ENCODE measurements at regions not wholly inside any gene's neighbourhood (a gene's known extent, or its start where the extent isn't known, plus 50 kb on each side); places are given as distances from the start of the nearest gene placed in this dataset.

DNA sequence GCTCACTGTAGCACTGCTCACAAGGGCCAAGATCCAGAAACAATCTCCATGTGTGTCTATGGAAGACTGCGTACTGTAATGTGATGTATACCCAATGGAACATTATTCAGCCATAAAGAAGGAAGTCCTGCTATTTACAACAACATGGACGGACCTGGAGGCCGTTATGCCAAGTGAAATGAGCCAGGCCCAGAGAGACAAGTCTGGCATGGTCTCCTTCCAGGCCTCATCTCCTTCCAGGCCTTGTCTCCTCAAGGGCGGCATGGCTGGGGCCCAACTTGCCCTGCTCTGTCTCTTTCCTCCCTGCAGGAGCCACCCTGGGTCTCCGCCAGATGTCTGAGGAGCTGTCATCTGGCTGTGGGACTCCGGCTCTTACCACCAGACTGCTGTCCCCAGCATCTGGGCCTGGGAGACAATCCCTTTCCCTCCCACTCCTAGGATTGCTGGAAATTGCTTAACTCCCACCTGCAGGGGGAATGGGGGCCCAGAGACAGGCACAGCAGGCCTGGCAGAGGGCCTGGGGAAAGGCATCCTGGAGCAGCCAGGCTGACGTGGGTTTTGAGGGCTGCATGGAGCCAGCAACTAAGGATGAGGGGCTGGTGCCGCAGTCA lies 1326.6 kb downstream of the TBC1D22A start:
- no peak for DNase-seq
- intact Hi-C loops (cut with DNase I), result no loop called here
- Histone ChIP-seq H3K27me3 (no peaks in the 10 kb centered on the region), H3K27ac (no peak overlapping the region), H3K4me1 (ENCODE audit: insufficient read depth) (peaks cover 9% of the 10 kb centered on the region), H3K4me3 (no peak overlapping the region), H3K36me3 (no peaks in the 10 kb centered on the region), H3K9me3 (no peaks in the 10 kb centered on the region)
- 89 to 95% (median 94%) methylated on average over 8 of the region's 8 CpGs for WGBS, 3 donors
- TF ChIP-seq EP300 (IDR thresholded peaks at IDR 0.05), result no peak
- no peak for TF ChIP-seq POLR2A (IDR thresholded peaks at IDR 0.05)
- no peak for TF ChIP-seq CTCF (IDR thresholded peaks at IDR 0.05)

DNA sequence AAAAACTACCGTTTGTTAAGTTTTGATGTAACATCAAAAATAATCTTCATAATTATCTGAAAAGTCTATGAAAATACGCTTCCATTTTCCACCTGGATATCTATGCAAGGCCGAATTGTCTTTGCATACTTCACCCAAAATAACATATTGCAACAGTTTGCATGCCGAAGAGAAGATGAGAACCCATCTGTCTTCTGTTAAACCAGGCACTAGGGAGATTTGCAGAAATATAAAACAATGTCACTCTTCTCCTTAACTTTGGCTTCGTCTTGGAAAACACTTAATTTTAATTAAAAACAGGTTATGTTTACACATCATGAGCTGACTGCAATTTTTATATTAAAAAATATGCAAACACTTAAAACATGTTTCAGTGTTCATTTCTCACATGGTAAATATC lies 1325.8 kb downstream of the TBC1D22A start:
- TF ChIP-seq CTCF (IDR thresholded peaks at IDR 0.05), result no peak
- TF ChIP-seq POLR2A (IDR thresholded peaks at IDR 0.05), result no peak
- TF ChIP-seq EP300 (IDR thresholded peaks at IDR 0.05), result no peak
- no peak for DNase-seq
- intact Hi-C loops (cut with DNase I), result no loop called here
- no peaks in the 10 kb centered on the region for H3K27me3 ChIP-seq
- peaks cover 9% of the 10 kb centered on the region for H3K4me1 ChIP-seq (ENCODE audit: insufficient read depth)
- 75% methylated on average over 5 of the region's 5 CpGs for WGBS, 3 donors
- H3K27ac ChIP-seq, result no peak overlapping the region
- H3K4me3 ChIP-seq, result no peak overlapping the region
- no peaks in the 10 kb centered on the region for H3K9me3 ChIP-seq
- H3K36me3 ChIP-seq, result no peaks in the 10 kb centered on the region

- TF ChIP-seq CTCF (IDR thresholded peaks at IDR 0.05), result no peak
- no peak for TF ChIP-seq POLR2A (IDR thresholded peaks at IDR 0.05)
- TF ChIP-seq EP300 (IDR thresholded peaks at IDR 0.05), result no peak
- H3K27ac ChIP-seq, result no peak overlapping the region
- no peak overlapping the region for H3K4me3 ChIP-seq
- H3K9me3 ChIP-seq, result no peaks in the 10 kb centered on the region
- intact Hi-C loops (cut with DNase I), result no loop called here
- 73 to 82% (median 75%) methylated on average over 8 of the region's 8 CpGs for WGBS, 3 donors
- H3K4me1 ChIP-seq (ENCODE audit: insufficient read depth), result peaks cover 9% of the 10 kb centered on the region
- H3K27me3 ChIP-seq, result no peaks in the 10 kb centered on the region
- peak in 1 of 5 donors; percentile 1 for DNase-seq
- H3K36me3 ChIP-seq, result no peaks in the 10 kb centered on the region
Measured at GRCh38 chr22:48085901-48086645, 1323.6 kb downstream of the TBC1D22A start.

- Histone ChIP-seq H3K9me3 (no peaks in the 10 kb centered on the region), H3K27me3 (no peaks in the 10 kb centered on the region), H3K4me3 (no peak overlapping the region), H3K36me3 (no peaks in the 10 kb centered on the region), H3K27ac (no peak overlapping the region), H3K4me1 (ENCODE audit: insufficient read depth) (peaks cover 3% of the 10 kb centered on the region)
- TF ChIP-seq EP300 (IDR thresholded peaks at IDR 0.05) (no peak), CTCF (IDR thresholded peaks at IDR 0.05) (no peak), POLR2A (IDR thresholded peaks at IDR 0.05) (no peak)
- intact Hi-C loops (cut with DNase I), result no loop called here
- 80 to 89% (median 86%) methylated on average over 11 of the region's 11 CpGs for WGBS, 3 donors
- no peak for DNase-seq
Measured at GRCh38 chr22:48084729-48085050, 1322.2 kb downstream of the TBC1D22A start.
